Body of pancreas (tissue), 4 donors: ENCODE measurements at regions not wholly inside any gene's neighbourhood (a gene's known extent, or its start where the extent isn't known, plus 50 kb on each side); places are given as distances from the start of the nearest gene placed in this dataset.
"Not testable (repeated sequence)": the region's sequence is repeated elsewhere in the genome, so short reads cannot be mapped to it uniquely, and the experiment has no call there.

Experiments used
- ATAC-seq: fragments of 150-250 bp; one replicate; pipeline ENCODE4 v1.9.1; 2016
- DNase-seq, 4 donors: peaks; one replicate each; pipeline ENCODE4 v3.0.0-alpha.2; 2019
- H3K27ac ChIP-seq, 4 donors: fragments of 200-600 bp; sonication (generic); 1 replicate in 3 of 4; 2 replicates in 1 of 4; pipeline versions ENCODE4 v1.5.1 to v1.6.1; 2016 to 2019; ENCODE audit warnings: mild to moderate bottlenecking in 1 of 4, mixed read lengths in 1 of 4, moderate library complexity in 1 of 4
- H3K27me3 ChIP-seq, 2 donors: fragments of 200-600 bp; sonication (generic); one replicate each; pipeline ENCODE4 v1.6.0; 2016; ENCODE audit warnings: mild to moderate bottlenecking in 1 of 2
- H3K36me3 ChIP-seq, 2 donors: fragments of 200-600 bp; sonication (generic); replicated peaks in 1 of 2; 2 replicates each; pipeline ENCODE4 v1.5.1; 2016; ENCODE audit warnings: low read depth in 2 of 2; ENCODE audit not compliant: insufficient read depth in 1 of 2
- H3K4me1 ChIP-seq: fragments of 200-600 bp; sonication (generic); one replicate; pipeline ENCODE4 v1.6.0; 2016
- H3K4me3 ChIP-seq, 2 donors: fragments of 200-600 bp; sonication (generic); 1 replicate in 1 of 2; 2 replicates in 1 of 2; pipeline ENCODE4 v1.5.1; 2016 to 2019
- H3K9me3 ChIP-seq, 3 donors: fragments of 200-600 bp; sonication (generic); 1 replicate in 2 of 3; 2 replicates in 1 of 3; pipeline ENCODE4 v1.5.1; 2016
- CTCF ChIP-seq, 7 experiments: fragments of 450-650 bp in 4 of 7; fragments of 200-600 bp in 3 of 7; sonication (generic) in 3 of 7; IDR thresholded peaks; one replicate each; pipeline ENCODE4 v1.5.1; 2016 to 2019; ENCODE audit warnings: antibody characterized with exemption in 7 of 7
- POLR2A ChIP-seq, 3 donors: fragments of 450-650 bp; IDR thresholded peaks; one replicate each; pipeline ENCODE4 v1.6.1; 2016; ENCODE audit warnings: antibody characterized with exemption in 3 of 3, mild to moderate bottlenecking in 2 of 3
- WGBS, 2 donors: methylation state at CpG; one replicate each; pipeline ENCODE4 v1.1.5; 2017; 5-methylcytosine and 5-hydroxymethylcytosine counted together
- intact Hi-C: fragments of 100-400 bp; cut with DNase I; formaldehyde crosslinking; loops from one replicate; pipeline ENCODE4 v1.15.1; 2023

GRCh38 chr6:112941613-112942012, 594.5 kb downstream of the RFPL4B start:
- H3K4me1 ChIP-seq, result peaks cover 9% of the 10 kb centered on the region
- no peaks in the 10 kb centered on the region for H3K27me3 ChIP-seq
- ATAC-seq (no peak), DNase-seq (no peak)
- H3K4me3 ChIP-seq, result no peak overlapping the region
- TF ChIP-seq CTCF (IDR thresholded peaks at IDR 0.05) (no peak), POLR2A (IDR thresholded peaks at IDR 0.05) (no peak)
- no peaks in the 10 kb centered on the region for H3K36me3 ChIP-seq
- no peaks in the 10 kb centered on the region for H3K9me3 ChIP-seq
- H3K27ac ChIP-seq, result no peak overlapping the region
- intact Hi-C loops, result no loop called here

GRCh38 chr6:112946051-112946450, 598.9 kb downstream of the RFPL4B start:
- no peaks in the 10 kb centered on the region for H3K4me1 ChIP-seq
- H3K27ac ChIP-seq, result no peak overlapping the region
- no peak overlapping the region for H3K4me3 ChIP-seq
- ATAC-seq (no peak), DNase-seq (no peak)
- H3K27me3 ChIP-seq, result no peaks in the 10 kb centered on the region
- 75 to 76% methylated on average over 3 of the region's 3 CpGs for WGBS, 2 donors
- no peaks in the 10 kb centered on the region for H3K36me3 ChIP-seq
- intact Hi-C loops, result no loop called here
- no peaks in the 10 kb centered on the region for H3K9me3 ChIP-seq
- TF ChIP-seq CTCF (IDR thresholded peaks at IDR 0.05), result no peak
- no peak for TF ChIP-seq POLR2A (IDR thresholded peaks at IDR 0.05)

GRCh38 chr6:112947507-112947906, 600.4 kb downstream of the RFPL4B start:
- intact Hi-C loops, result no loop called here
- Histone ChIP-seq H3K4me1 (no peaks in the 10 kb centered on the region), H3K36me3 (no peaks in the 10 kb centered on the region), H3K27ac (no peak overlapping the region), H3K4me3 (no peak overlapping the region), H3K27me3 (no peaks in the 10 kb centered on the region), H3K9me3 (no peaks in the 10 kb centered on the region)
- TF ChIP-seq POLR2A (IDR thresholded peaks at IDR 0.05) (no peak), CTCF (IDR thresholded peaks at IDR 0.05) (no peak)
- WGBS, 2 donors, result 52% methylated on average over 2 of the region's 2 CpGs
- no peak for ATAC-seq
- DNase-seq, result no peak

GRCh38 chr6:112951829-112952228, 604.7 kb downstream of the RFPL4B start:
- H3K27ac ChIP-seq, result no peak overlapping the region
- no peaks in the 10 kb centered on the region for H3K4me1 ChIP-seq
- 5 to 10% methylated on average over 1 of the region's 1 CpG for WGBS, 2 donors
- DNase-seq, result no peak
- no peaks in the 10 kb centered on the region for H3K27me3 ChIP-seq
- no peaks in the 10 kb centered on the region for H3K36me3 ChIP-seq
- TF ChIP-seq CTCF (IDR thresholded peaks at IDR 0.05), result no peak
- TF ChIP-seq POLR2A (IDR thresholded peaks at IDR 0.05), result no peak
- intact Hi-C loops, result no loop called here
- no peak for ATAC-seq
- H3K9me3 ChIP-seq, result no peaks in the 10 kb centered on the region
- H3K4me3 ChIP-seq, result no peak overlapping the region

GRCh38 chr6:112955743-112956142, 608.6 kb downstream of the RFPL4B start:
- intact Hi-C loops, H3K9me3 ChIP-seq, H3K4me1 ChIP-seq, H3K27ac ChIP-seq, ATAC-seq, H3K27me3 ChIP-seq, H3K36me3 ChIP-seq, H3K4me3 ChIP-seq, DNase-seq: not testable (repeated sequence)
- WGBS, 2 donors, result 88 to 91% methylated on average over 3 to 4 of the region's 4 CpGs
